Hematopoietic multipotent progenitor cell treated with erythropoietin and hydrocortisone succinate and interleukin-3 and kit ligand, for 17 days (in vitro differentiated cells): ENCODE measurements at regions not wholly inside any gene's neighbourhood (a gene's known extent, or its start where the extent isn't known, plus 50 kb on each side); places are given as distances from the start of the nearest gene placed in this dataset.
"Not testable (repeated sequence)": the region's sequence is repeated elsewhere in the genome, so short reads cannot be mapped to it uniquely, and the experiment has no call there.

ENCODE experiments used
- DNase-seq: peaks from one replicate; pipeline ENCODE4 v3.0.0-alpha.2; 2015; ENCODE audit warnings: low spot score

DNA sequence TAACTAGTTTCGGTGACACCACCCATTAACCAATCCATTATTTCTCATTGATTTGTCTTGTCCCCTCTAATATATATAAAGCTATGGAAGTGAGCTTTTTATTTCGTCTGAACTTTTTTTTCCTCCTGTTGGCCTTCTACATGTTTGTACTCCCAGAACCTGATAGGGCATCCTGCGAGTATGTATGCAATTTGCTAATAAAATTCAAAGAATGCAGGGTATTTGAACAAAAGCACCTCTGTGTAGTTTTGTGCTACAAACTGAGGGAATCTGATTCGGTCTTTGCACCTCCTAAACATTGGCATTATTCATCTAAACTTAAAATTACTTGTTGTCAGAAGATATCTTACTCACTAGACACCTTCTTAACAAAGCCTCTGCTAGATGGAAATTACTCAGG, 242.9 kb upstream of the TMEFF2 start:
- no peak for DNase-seq

DNA sequence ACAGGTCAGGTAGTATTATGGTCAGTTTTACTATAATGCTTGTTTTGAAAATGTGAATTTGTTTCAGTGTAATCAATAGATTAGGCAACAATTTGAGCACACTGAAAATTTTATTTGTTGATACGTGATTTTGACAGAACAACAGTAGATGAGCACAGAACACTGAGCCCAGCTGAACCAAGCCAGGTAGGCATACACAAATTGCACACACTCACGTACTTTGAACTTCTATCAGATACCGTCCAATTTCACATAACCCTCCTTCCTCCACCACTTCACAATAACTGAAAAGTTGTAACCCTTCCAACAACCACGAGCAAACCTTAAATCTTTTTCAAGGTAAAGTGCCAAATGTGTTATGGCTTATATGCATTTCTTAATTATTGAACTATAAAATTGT, 229.5 kb upstream of the TMEFF2 start:
- no peak for DNase-seq

- no peak for DNase-seq
Measured at GRCh38 chr2:192419786-192420185, 225.1 kb upstream of the TMEFF2 start.

DNA sequence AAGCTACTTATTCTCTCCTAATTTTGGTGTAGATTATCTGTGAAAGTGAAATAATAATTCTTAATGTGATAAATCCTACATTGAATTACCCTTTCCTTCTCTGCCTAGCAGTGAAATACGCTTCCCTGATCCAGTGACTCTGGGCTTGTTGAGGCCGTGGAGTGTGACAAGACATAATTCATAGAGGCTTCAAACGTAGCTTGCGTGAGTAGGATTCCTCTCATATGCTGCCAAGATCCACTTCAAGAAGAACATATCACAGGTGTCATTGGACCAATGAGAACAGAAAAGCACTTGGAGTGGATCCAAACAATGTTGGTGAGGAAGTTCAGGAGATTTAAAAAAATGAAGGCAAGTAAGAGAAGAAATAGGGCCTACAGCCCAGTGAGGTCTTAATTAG, 221.3 kb upstream of the TMEFF2 start:
- no peak for DNase-seq

GRCh38 chr2:192414794-192415193, 220.1 kb upstream of the TMEFF2 start:
- DNase-seq: no peak

DNA sequence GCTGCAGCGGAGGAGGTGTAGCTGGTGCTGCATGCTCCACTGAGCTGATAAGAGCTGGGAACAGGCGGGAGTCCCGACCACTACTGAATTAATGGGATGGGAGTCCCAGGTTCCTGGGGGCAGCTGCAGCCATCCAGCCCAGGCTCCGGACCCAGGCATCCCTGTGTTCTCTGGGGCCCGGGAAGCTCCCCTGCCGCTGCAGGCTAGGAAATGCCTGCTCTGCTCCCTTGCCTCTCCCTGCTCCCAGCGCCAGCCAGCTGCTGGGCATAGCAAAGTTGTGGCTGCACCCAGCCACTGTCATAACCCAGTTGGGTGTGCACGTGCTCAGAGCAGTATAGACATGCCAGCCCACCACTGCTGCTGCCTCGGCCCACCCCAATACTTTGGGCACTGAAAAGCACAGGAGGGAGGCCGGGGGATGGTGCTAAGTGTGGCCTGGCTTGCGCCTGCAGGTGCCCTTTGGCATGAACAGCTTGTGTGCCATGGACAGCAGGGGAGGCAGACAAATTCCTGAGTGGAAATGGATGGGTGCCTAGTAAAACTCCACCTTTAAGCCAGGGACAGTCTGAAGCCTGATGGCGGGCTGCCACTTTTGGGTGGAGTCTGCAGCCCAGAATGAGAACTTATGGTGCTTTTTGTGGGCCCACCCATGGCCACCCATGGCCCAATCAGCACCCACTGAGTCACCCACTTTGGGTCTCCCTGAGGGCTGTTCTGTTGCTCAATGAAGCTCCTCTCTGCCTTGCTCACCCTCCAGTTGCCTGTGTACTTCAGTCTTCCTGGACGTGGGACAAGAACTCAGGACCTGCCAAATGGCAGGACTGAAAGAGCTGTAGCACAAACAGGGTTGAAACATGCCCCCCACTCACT, 219.3 kb upstream of the TMEFF2 start:
- no peak for DNase-seq

GRCh38 chr2:192412866-192413265, 218.1 kb upstream of the TMEFF2 start:
- DNase-seq: not testable (repeated sequence)

DNA sequence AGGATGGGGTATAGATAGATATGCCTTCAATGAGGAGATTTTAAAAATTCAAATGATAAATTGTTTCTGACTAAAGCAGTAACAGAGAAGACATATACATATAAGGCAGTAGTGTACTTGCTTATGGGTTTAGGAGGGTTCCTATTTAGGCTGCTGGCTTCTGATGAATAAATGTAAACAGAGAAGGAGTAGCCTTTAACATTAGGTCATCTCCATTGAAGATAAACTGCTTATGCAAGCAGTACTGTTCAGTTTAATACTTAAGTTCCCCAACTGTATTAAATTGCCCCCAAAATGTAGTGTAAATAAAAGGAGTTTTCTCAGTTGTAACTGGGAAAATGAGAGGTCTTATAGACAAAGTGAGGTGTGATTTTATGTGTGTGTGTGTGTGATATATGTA, 217.7 kb upstream of the TMEFF2 start:
- no peak for DNase-seq

GRCh38 chr2:192411755-192412154, 217.0 kb upstream of the TMEFF2 start:
- no peak for DNase-seq

DNA sequence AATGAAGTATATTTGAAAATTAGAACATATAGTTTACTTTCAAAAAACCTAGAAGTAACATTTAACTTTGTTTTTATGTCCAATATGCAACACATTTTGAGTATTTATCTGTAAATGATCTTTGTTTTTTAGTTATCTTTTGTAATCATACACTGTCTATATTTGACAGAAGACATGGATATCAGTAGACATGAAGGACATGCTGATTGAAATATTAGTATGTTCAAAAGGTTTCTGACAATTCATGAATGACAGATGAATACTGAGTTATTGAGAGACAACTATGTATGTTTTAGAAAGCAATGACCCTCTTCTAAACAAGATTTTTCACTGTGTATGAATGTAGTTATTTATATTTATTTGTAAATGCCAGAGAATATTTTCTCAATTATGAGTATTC, 215.6 kb upstream of the TMEFF2 start:
- DNase-seq: no peak

- DNase-seq: no peak
Measured at GRCh38 chr2:192407692-192408091, 213.0 kb upstream of the TMEFF2 start.

DNA sequence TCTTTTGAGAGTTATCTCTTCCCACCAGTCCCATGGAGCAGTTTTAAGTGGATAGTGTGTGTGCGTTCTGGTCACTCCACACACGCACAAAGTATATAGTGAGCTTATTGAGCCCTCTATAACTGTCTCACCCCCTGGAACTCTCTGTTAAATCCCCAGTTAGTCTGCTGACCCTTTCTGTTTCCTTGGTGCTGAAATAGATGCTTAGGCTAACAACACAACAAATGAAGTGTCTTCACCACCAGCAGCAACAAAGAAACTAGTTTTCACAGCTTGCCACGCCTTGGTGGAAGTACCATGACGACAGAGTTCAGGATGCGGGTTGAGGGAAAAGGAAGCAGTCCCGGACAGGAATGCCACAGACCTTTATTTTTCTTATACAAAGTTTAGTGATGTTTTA, 203.5 kb upstream of the TMEFF2 start:
- no peak for DNase-seq

DNA sequence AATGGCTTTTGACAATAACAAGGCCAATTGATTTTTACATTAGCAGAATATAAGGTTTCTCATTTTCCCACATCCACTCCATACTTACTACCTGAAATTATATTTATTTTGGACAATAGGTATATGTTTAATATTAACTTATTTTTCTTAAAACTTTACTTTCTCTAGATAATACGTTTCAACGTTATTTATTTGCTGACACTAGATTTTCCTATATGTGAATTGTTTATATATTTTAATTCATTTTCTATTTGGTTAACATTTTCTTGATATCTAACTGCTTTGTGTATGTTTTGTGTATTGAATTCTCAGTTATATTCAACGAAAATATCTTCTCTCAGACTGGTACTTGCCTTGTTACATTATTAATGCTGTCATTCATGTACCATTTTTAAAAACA, 199.9 kb upstream of the TMEFF2 start:
- DNase-seq: no peak

GRCh38 chr2:192391041-192391440, 196.3 kb upstream of the TMEFF2 start:
- no peak for DNase-seq

DNA sequence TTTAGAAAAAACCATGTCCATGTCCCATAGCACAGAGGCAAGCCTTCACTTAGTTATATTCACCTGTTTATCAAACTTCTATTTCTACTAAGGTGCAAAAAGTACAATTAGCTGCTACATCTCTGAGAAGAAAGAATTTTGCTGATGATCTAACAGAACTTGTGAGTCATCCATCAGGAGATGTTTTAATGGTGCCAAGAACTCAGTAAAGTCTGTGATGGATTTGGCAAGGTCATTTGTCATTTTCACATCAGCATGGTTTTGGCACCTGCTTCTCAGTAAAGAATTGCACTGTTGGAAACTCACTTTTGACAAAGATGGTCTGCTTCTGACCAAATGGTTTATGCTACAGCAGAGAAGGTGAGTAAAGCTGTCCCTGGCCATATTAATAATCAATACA, 195.7 kb upstream of the TMEFF2 start:
- DNase-seq: no peak

GRCh38 chr2:192384191-192384590, 189.5 kb upstream of the TMEFF2 start:
- DNase-seq: not testable (repeated sequence)

- no peak for DNase-seq
Measured at GRCh38 chr2:192381082-192381481, 186.3 kb upstream of the TMEFF2 start.

GRCh38 chr2:192379736-192380135, 185.0 kb upstream of the TMEFF2 start:
- DNase-seq: no peak

GRCh38 chr2:192377173-192377572, 182.4 kb upstream of the TMEFF2 start:
- no peak for DNase-seq

GRCh38 chr2:192373754-192374153, 179.0 kb upstream of the TMEFF2 start:
- no peak for DNase-seq

DNA sequence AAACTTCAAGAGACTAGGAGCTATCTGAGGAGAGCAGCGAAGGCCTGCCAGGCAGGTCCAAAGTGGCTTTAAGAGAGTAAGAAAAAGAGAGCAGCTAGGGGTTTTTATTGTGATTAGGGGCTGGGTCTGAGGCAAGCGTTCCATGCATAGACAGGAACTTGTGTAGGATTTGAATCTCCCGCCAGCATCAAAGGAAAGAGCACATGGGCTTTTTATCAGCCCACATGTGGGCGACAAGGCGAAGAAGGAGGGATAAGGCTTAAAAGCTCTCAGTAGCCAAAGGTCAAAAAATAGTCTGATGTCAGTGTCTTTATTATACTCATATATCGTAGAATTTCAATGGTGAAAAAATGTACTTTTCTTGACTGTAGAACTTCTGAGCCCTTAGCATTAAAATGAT, 178.5 kb upstream of the TMEFF2 start:
- DNase-seq: no peak

DNA sequence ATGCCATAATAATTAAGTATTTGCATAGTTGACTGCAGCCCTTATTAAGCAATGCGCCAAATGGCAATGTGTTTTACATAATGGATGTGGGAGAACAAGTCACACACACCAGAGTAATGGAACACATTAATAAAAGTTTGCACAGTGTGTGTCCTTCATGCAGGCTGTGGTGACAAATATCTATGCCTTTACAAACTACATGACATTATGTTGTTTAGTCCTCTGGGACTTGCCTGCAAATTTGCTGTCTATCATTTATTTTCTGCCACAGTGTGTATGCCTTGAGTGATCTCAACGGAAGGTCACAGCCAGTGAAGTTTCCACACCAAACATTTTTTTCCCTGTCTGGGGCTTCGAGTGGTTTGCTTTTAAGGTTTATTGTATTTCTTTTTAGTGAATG, 175.2 kb upstream of the TMEFF2 start:
- no peak for DNase-seq

DNA sequence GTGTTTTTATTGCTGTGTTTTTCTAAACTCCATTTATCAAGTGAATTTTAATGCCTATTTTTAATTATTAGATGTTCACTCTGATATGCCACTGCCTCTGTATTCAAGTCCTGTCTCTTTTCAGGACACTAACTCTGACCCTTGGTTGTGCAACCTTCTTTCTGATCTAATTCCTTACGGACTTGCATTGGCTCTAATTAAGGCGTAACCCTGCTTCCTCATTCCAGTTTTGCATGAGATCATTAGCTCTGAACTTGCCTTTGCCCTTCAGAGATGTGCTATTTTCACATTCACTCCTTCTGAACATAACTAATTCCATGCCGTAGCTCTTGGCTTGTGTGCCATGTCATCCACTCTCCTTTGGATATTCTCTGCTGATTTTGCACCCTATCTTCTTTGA, 162.5 kb upstream of the TMEFF2 start:
- DNase-seq: no peak

DNA sequence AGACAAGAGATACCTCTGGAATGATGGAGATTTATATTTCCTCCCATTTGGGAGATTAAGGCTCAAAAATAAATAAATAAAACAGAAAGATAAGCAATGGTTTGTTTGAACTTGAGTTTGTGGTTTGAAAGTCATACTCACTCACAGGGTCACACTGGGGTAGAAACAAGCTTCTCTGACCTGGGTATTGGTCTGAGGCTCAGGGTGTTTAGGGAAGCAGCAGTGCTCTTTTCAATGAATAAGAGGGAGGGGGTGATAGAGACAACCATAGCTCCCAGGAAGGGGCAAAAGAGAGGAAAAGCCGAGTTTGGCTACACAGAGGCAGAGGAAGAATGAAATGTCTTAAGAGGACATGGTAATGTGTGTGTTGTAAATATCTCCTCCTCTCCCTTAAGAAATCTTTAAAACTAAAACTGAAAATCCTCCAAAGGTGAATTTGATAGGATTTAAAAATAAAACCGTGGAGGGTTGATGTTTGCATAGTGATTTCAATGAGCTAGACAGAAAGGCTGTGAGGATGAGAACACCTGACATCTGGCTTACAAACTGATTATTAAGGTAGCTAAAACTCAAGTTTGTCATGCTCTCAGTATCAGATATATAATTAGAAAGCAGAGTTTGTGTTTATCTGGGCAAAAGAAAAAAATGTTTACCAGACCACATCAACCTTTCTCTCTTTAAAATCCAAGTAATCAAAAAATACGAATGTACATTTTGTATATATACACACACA, 159.9 kb upstream of the TMEFF2 start:
- no peak for DNase-seq
